ENCODE measurements at regions not wholly inside any gene's neighbourhood (a gene's known extent, or its start where the extent isn't known, plus 50 kb on each side); places are given as distances from the start of the nearest gene placed in this dataset.
"Not testable (repeated sequence)": the region's sequence is repeated elsewhere in the genome, so short reads cannot be mapped to it uniquely, and the experiment has no call there.

DNA sequence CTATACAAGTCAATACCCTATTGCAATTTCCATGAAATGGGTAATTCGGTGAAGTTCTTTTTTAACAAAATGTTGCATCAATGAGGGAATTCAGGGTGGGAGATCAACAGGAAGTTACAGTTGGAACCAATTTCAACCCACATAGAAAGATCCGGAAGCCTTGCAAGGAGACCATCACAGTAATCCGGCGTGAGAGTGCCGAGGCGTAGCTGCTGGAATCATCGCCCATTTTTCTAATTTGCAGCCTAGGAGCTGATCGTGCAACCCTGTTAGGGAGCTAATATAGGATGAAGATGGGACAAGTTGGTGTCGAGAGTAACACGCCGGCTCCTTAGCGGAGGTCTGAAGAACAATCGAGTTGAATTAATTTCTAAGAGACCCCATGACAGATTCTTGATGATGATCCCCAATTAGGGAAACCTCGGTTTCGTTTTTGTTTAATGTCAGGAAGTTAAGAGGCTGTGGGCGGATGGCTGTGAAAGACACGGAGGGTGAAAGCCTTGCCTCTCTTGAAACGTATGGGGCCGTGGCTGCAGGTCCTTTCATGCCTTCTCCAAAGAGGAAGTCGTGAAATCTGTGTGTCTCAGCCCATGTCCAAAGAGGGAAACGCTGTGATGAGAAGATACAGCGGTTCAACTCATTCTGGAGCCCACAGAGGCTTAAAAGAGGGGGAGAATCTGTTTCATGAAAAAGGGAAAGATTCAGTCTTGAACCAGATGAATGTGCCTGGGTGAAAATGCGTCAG, 51.2 kb upstream of the CARD11 start:
- no peak for ATAC-seq
- DNase-seq (ENCODE audit: low spot score): no peak

- ATAC-seq (no peak), DNase-seq (ENCODE audit: low spot score) (no peak)
Measured at GRCh38 chr7:3097734-3098133, 54.1 kb upstream of the CARD11 start.

DNA sequence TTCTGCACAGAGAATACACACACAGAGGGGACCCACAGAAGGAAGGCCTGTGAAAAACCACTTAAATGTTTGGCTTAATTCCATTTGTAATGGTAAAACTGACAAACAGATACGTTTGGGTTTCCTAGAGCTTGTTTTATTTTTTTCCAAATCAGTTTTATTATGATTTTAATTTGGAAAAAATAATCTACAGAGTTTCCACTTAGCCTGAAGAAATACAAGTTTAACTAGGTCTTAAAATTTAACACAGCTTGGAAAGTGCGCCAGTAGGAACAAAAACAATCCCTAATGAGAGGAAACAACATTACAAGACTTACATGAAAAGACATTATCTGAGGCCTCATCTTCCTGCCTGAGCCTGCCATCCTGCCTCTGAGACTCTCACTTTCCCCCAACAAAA, 58.5 kb upstream of the CARD11 start:
- DNase-seq (ENCODE audit: low spot score): no peak
- ATAC-seq: no peak

GRCh38 chr7:3103614-3104398, 60.1 kb upstream of the CARD11 start:
- no peak for DNase-seq (ENCODE audit: low spot score)
- peak; percentile 19 for ATAC-seq

- DNase-seq (ENCODE audit: low spot score): no peak
- ATAC-seq: no peak
Measured at GRCh38 chr7:3105856-3106255, 62.2 kb upstream of the CARD11 start.

- DNase-seq (ENCODE audit: low spot score): no peak
- ATAC-seq: no peak
Measured at GRCh38 chr7:3106361-3106826, 62.7 kb upstream of the CARD11 start.

DNA sequence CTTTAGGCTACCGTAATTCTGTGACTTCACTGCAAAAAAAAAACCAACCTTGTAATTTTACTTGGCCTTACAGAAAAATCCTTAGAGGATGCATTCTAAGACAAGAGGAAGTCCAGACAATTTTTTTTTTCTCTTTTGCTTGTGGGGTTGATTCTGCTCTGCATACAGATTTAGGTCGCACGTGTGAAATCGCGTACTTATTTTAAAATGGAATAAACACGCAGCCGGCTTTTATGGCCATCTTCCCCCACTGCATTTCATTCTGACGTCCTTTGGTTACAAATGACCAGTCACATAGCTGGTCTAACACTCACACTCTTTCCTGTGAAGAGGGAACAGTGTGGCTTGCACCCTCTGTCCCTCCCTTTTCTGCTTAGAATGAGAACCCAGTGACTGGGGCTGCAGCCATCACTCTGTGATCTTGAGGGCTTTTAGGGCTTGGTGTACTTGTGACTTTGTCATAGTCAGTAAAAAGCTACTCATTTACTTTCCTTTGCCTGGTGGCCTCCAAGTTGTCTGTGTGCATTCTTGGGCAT, 63.6 kb upstream of the CARD11 start:
- DNase-seq (ENCODE audit: low spot score) (no peak), ATAC-seq (no peak)

DNA sequence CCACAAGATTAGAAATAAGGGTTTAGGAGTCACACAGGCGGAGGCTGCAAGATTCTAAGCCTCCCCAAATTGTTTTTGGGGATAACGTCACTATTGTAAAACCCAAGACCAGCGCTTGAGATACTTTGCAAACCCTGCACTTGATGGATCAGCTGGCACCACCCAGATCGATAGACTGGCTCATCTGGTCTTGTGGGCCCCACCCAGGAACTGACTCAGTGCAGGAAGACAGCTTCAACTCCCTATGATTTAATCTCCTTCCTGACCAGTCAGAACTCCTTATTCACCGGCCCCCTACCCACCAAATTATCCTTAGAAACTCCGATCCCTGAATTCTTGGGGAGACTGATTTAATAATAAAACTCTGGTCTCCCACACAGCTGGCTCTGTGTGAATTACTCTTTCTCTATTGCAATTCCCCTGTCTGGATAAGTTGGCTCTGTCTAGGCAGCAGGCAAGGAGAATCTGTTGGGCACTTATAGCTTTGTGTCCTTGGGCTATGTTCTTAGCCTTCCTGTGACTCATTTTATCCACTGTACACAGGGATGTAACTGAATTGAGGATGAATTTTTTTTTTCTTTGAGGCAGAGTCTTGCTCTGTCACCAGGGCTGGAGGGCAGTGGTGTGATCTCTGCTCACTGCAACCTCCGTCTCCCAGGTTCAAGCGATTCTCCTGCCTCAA, 64.4 kb upstream of the CARD11 start:
- DNase-seq (ENCODE audit: low spot score): no peak
- ATAC-seq: no peak

DNA sequence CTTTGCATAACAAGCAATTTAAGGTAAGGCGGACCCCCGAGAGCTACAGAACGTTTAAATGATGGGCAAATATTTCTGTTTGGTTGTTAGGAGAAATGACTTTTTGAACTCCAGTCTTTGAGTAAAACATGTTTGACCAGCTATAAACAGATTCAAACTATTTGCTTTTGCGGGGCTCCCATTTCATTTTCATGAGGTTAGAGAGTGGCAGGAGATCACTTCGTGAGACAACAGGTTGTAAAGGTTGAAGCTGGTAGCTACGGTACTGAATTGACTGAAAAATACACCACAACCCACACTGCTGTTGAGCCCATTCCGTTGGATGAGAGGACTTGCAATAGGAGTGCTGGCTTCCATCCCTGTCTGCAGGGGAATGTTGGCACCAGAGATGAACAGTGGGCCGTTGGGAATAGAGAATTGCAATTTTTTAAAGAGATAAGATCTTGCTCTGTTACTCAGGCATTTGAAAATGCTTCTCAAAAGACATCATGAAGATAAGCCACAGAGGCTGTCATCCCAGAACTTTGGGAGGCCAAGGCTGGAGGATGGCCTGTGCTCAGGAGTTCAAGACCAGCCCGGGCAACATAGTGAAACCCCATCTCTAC, 65.7 kb upstream of the CARD11 start:
- DNase-seq (ENCODE audit: low spot score) (no peak), ATAC-seq (no peak)

DNA sequence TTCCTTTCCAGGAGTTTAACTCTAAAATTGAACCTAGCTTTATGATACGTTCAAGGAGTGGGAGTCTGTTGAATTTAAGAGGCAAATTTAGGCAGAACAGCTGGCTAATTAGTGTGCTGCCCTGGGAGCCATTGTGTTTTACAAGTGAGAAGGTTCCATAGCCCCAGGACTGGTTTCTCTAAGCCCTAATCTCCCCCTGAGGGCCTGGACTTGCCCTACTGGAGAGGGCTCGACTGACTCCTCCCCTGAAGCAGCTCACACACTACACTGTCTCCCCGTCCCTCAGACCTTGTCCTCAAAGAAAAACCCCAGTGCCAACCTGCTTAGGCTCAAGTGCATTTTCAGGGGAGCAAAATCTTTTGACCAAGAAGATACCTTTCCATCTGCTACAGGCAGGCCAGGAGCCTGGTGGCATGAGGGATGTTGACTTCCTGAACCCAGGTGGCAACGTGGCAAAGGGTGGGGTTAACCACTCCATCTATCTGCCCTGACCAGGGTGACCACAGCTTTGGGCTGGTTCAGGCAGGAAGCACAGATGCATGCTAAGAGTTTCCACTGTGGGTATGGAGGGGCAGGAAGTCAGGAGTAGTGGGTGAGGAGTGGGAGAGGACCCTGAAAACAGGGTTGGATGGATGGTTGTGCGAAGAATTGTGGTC, 68.9 kb upstream of the CARD11 start:
- no peak for ATAC-seq

GRCh38 chr7:3114917-3115316, 71.2 kb upstream of the CARD11 start:
- ATAC-seq (no peak), DNase-seq (ENCODE audit: low spot score) (no peak)

More for the DNA sequence above, 68.9 kb upstream of the CARD11 start:
- DNase-seq (ENCODE audit: low spot score): no peak

DNA sequence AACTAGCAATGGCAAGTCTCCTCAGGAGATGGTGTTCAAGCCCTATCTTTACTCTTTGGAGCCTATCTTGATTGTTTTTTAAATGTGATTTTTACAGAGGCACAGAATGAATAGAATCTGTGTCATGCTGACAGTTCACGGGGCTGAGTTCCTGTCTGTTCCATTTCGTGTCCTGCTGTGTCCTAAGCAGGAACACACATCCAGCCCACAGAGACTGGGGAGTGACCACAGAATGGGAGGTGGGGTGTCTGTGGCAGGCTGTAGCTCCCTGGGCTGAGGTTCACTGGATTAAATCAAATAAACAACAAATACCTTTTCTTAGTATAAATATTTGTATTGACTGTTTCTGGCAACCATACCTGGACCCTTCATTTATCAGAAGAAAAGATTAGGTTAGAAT, 73.4 kb upstream of the CARD11 start:
- no peak for ATAC-seq
- DNase-seq (ENCODE audit: low spot score): no peak

DNA sequence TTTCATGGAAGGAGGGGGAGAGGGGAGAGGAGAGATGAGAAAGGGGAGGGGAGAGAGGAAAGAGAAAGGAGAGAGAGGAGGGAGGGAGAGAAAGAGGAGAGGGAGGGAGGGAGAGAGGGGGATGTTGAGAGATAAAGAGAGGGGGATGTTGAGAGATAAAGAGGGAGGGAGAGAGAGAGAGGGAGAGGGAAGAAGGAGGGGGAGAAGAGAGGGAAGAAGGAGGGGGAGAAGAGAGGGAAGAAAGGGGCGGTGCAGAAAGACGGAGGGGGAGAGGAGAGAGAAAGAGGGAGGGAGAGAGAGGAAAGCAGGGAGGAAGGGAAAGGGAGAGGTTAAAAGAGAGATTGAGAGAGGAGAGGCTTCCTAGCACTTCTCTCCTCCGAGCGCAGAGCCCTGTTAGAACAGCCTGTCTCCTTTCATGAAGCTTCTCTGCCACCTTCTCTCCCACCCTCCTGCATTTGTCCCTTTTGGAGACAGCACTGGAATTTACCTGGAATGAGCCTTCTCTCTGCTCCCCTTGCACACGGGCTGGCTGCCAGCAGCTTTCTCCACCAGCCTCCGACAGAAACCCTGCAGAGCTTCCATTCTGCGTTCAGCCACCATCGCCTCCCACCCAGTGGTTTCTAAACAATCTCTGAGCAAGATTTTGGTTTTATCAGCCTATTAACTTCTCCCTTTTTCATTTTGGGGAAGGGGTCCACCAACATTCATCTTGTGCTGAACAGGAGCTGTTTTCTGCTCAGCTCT, 74.0 kb upstream of the CARD11 start:
- no peak for DNase-seq (ENCODE audit: low spot score)

DNA sequence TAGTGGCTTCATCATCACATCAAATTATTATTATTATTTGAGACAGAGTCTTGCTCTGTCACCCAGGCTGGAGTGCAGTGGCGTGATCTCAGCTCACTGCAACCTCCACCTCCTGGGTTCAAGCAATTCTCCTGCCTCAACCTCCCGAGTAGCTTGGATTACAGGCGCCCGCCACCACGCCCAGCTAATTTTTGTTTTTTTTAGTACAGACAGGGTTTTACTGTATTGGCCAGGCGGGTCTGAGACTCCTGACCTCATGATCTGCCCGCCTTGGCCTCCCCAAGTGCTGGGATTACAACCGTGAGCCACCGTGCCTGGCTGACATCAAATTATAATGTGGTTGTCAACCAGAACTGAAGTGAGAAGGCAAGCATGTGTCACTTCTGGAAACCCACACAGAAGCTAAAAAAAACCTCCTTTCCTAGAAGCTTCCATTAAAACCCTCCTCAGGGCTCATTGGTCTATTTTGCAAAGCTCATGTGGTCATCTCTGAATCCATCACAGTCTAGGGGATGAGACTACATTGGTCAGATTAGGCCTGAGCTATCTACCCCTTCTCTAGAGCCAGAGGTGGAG, 75.8 kb upstream of the CARD11 start:
- ATAC-seq; DNase-seq (ENCODE audit: low spot score): not testable (repeated sequence)

More for the DNA sequence above, 74.0 kb upstream of the CARD11 start:
- ATAC-seq: no peak

GRCh38 chr7:3119963-3120362, 76.3 kb upstream of the CARD11 start:
- DNase-seq (ENCODE audit: low spot score) (no peak), ATAC-seq (no peak)

GRCh38 chr7:3120513-3120912, 76.8 kb upstream of the CARD11 start:
- no peak for ATAC-seq
- DNase-seq (ENCODE audit: low spot score): no peak

DNA sequence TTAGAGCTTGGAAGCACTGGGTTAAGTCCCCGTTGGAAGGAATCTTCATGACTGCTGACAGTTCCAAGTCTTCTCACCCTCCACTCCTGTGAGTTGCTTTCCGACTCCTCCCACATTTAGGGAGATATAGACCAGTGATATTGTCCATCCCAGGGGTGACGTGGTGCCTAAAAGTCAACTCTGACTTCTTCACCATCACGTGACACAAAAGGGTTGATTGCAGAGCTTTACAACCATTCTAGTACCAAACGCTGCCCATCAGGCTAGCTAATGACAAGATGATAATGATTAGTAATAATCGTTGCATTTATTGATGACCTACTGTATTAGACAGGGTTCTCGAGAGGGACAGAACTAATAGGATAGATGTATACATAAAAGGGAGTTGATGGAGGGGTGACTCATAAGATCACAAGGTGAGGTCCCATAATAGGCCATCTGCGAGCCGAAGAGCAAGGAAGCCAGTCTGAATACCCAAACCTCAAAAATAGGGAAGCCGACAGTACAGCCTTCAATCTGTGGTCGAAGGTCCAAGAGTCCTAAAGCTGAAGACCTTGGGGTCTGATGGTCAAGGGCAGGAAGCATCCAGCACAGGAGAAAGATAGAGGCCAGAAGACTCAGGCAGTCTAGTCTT, 85.3 kb upstream of the CARD11 start:
- DNase-seq (ENCODE audit: low spot score) (no peak), ATAC-seq (no peak)

DNA sequence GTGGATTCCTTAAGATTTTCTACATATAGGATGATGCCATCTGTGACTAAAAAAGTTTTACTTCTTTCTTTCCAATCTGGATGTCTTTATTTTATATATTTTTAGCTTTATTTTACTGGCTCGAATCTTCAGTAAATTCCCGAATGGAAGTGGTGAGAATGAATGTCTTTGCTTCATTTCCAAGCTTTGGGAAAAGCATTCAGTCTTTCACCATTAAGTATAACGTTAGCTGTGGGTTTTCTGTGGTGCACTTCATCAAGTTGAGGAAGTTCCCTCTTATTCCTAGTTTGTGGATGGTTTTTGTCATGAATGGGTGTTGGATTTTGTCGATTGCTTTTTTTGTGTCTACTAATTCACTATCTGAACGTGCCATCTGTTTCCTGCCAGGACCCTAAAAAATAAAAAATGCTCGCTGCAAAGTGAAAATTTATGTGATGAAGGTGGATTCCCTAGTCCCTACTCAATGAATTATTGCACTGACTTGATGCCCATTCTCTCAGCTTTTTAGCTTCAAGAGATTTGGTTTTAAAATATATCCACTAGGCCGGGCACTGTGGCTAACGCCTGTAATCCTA, 90.2 kb upstream of the CARD11 start:
- ATAC-seq (no peak), DNase-seq (ENCODE audit: low spot score) (no peak)

DNA sequence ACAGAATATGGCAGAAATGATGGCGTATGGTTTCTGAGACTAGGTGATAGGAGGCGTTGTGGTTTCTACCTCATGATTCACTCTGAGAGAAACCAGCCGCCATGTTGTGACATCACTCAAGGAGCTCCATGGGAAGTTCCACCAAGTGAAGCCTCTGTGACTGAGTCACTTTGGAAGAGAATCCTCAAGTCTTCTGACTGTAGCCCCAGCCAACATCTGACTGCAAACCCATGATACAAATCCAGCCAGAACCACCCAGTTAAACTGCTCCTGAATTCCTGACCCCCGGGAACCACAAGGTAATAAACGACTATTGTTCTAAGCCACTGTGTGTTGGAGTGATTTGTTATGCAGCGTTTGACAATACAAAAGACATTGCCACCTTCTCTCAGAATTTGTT, 91.1 kb upstream of the CARD11 start:
- ATAC-seq: no peak
- DNase-seq (ENCODE audit: low spot score): no peak

Data from left lobe of liver (tissue), 2 donors.